RKO (cell line): ENCODE measurements at regions not wholly inside any gene's neighbourhood (a gene's known extent, or its start where the extent isn't known, plus 50 kb on each side); places are given as distances from the start of the nearest gene placed in this dataset.
"Not testable (repeated sequence)": the region's sequence is repeated elsewhere in the genome, so short reads cannot be mapped to it uniquely, and the experiment has no call there.

Source experiments
- DNase-seq: peaks from one replicate; pipeline ENCODE4 v3.0.0-alpha.2; 2016; ENCODE audit warnings: low spot score

- DNase-seq, result no peak
Observed at GRCh38 chr13:58625703-58626389, 994.3 kb downstream of the PCDH17 start.

GRCh38 chr13:58630794-58631193 lies 999.2 kb downstream of the PCDH17 start:
- DNase-seq, result peak; percentile 69

GRCh38 chr13:58633226-58633625 lies 1001.7 kb downstream of the PCDH17 start:
- DNase-seq, result no peak

GRCh38 chr13:58655086-58655485 lies 1023.5 kb downstream of the PCDH17 start:
- DNase-seq, result no peak

GRCh38 chr13:58660826-58661225 lies 1029.3 kb downstream of the PCDH17 start:
- DNase-seq, result no peak

GRCh38 chr13:58666331-58666730 lies 1034.8 kb downstream of the PCDH17 start:
- no peak for DNase-seq

GRCh38 chr13:58667096-58667495 lies 1035.6 kb downstream of the PCDH17 start:
- DNase-seq, result no peak

GRCh38 chr13:58680115-58680514 lies 1048.6 kb downstream of the PCDH17 start:
- no peak for DNase-seq

- DNase-seq, result no peak
Observed at GRCh38 chr13:58682616-58683015, 1051.1 kb downstream of the PCDH17 start.

- no peak for DNase-seq
Observed at GRCh38 chr13:58687148-58687547, 1055.6 kb downstream of the PCDH17 start.

- no peak for DNase-seq
Observed at GRCh38 chr13:58698531-58698930, 1067.0 kb downstream of the PCDH17 start.

- no peak for DNase-seq
Observed at GRCh38 chr13:58704953-58705352, 1073.4 kb downstream of the PCDH17 start.

GRCh38 chr13:58706421-58706820 lies 1074.9 kb downstream of the PCDH17 start:
- DNase-seq, result no peak

- DNase-seq, result no peak
Observed at GRCh38 chr13:58712191-58712590, 1080.6 kb downstream of the PCDH17 start.

- DNase-seq, result not testable (repeated sequence)
Observed at GRCh38 chr13:58714016-58714415, 1082.5 kb downstream of the PCDH17 start.

GRCh38 chr13:58721273-58721672 lies 1089.7 kb downstream of the PCDH17 start:
- DNase-seq, result no peak

GRCh38 chr13:58728126-58728525 lies 1096.6 kb downstream of the PCDH17 start:
- no peak for DNase-seq

GRCh38 chr13:58729361-58729760 lies 1097.8 kb downstream of the PCDH17 start:
- no peak for DNase-seq

- no peak for DNase-seq
Observed at GRCh38 chr13:58744686-58745085, 1113.1 kb downstream of the PCDH17 start.

- no peak for DNase-seq
Observed at GRCh38 chr13:58767566-58767965, 1136.0 kb downstream of the PCDH17 start.

- DNase-seq, result no peak
Observed at GRCh38 chr13:58773280-58773859, 1141.8 kb downstream of the PCDH17 start.

GRCh38 chr13:58782736-58783135 lies 1151.2 kb downstream of the PCDH17 start:
- no peak for DNase-seq

GRCh38 chr13:58792854-58793253 lies 1161.3 kb downstream of the PCDH17 start:
- DNase-seq, result no peak

- DNase-seq, result no peak
Observed at GRCh38 chr13:58795715-58796114, 1164.2 kb downstream of the PCDH17 start.
